Karpas-422 (cell line): ENCODE measurements at regions not wholly inside any gene's neighbourhood (a gene's known extent, or its start where the extent isn't known, plus 50 kb on each side); places are given as distances from the start of the nearest gene placed in this dataset.
A peak's percentile ranks its signal among the peaks of the same experiment; 100 is the strongest.

Experiments used
- DNase-seq: peaks from one replicate; pipeline ENCODE4 v3.0.0-alpha.2; 2015
- H2AFZ ChIP-seq: fragments of 200-600 bp; sonication (generic); 2 replicates; pipeline ENCODE4 v1.6.1; 2014; ENCODE audit warnings: antibody characterized with exemption, low read length, mixed read lengths
- H3K27ac ChIP-seq: fragments of 200-600 bp; sonication (generic); 2 replicates; pipeline ENCODE4 v1.5.1; 2014; ENCODE audit warnings: mild to moderate bottlenecking, low read length, moderate library complexity
- H3K27me3 ChIP-seq: fragments of 200-600 bp; sonication (generic); 2 replicates; pipeline ENCODE4 v1.6.1; 2014; ENCODE audit warnings: low read length, mixed read lengths
- H3K36me3 ChIP-seq: fragments of 200-600 bp; sonication (generic); 2 replicates; pipeline ENCODE4 v1.6.1; 2014; ENCODE audit warnings: low read length, mixed read lengths; ENCODE audit not compliant: insufficient read depth
- H3K4me1 ChIP-seq: fragments of 200-600 bp; sonication (generic); 2 replicates; pipeline ENCODE4 v1.6.1; 2014; ENCODE audit warnings: mild to moderate bottlenecking, low read length, mixed read lengths
- H3K4me2 ChIP-seq: fragments of 200-600 bp; sonication (generic); 2 replicates; pipeline ENCODE4 v1.6.1; 2014; ENCODE audit warnings: low read length, low read depth, mild to moderate bottlenecking; ENCODE audit not compliant: poor library complexity, severe bottlenecking
- H3K4me3 ChIP-seq: fragments of 200-600 bp; sonication (generic); 2 replicates; pipeline ENCODE4 v1.5.1; 2014; ENCODE audit warnings: mild to moderate bottlenecking, antibody characterized with exemption, low read length, mixed read lengths
- H3K79me2 ChIP-seq: fragments of 200-600 bp; sonication (generic); 2 replicates; pipeline ENCODE4 v1.6.1; 2014; ENCODE audit warnings: mild to moderate bottlenecking, low read length, mixed read lengths
- H3K9ac ChIP-seq: fragments of 200-600 bp; sonication (generic); 2 replicates; pipeline ENCODE4 v1.6.0; 2014; ENCODE audit warnings: low read length
- H3K9me2 ChIP-seq: fragments of 200-600 bp; sonication (generic), shearing (Covaris generic); replicated peaks from 2 replicates; pipeline ENCODE4 v1.6.0; 2014; ENCODE audit warnings: mild to moderate bottlenecking, low read length, moderate library complexity; ENCODE audit not compliant: insufficient read depth
- H3K9me3 ChIP-seq: fragments of 300-700, 200-600 bp; sonication (generic); 2 replicates; pipeline ENCODE4 v1.6.1; 2014; ENCODE audit warnings: low read length, mixed read lengths
- H4K20me1 ChIP-seq: fragments of 200-600 bp; sonication (generic); 2 replicates; pipeline ENCODE4 v1.6.1; 2014; ENCODE audit warnings: mild to moderate bottlenecking, antibody characterized with exemption, low read length, low read depth; ENCODE audit not compliant: insufficient read depth

DNA sequence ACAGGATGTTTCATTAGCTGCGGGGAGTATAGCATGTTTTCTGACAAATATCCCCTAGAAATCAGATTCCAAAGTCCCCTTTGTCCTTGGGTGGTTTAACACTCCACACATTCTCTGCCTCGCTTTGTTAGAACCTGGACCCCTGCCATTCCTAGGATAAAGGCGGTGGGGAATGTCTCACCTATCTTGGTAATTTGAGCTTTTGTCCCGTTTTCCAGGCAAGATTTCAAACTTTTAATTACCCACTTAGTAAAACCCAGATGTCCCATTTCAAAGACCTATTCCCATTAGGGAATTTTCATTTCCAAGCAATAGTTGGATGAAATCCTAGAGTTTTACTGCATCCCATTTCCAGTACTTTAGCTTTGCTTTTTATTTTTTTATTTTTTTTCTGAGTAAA, 501.0 kb upstream of the MAP3K7 start:
- H2AFZ ChIP-seq = no peak overlapping the region
- H3K79me2 ChIP-seq = no peaks in the 10 kb centered on the region
- no peaks in the 10 kb centered on the region for H3K27me3 ChIP-seq
- no peak overlapping the region for H3K27ac ChIP-seq
- H4K20me1 ChIP-seq = no peaks in the 10 kb centered on the region
- no peak overlapping the region for H3K4me2 ChIP-seq
- H3K9me2 ChIP-seq = no peaks in the 10 kb centered on the region
- H3K9me3 ChIP-seq = no peaks in the 10 kb centered on the region
- H3K36me3 ChIP-seq = no peaks in the 10 kb centered on the region
- no peak overlapping the region for H3K9ac ChIP-seq
- H3K4me3 ChIP-seq = no peak overlapping the region
- DNase-seq = no peak
- H3K4me1 ChIP-seq = no peaks in the 10 kb centered on the region

DNA sequence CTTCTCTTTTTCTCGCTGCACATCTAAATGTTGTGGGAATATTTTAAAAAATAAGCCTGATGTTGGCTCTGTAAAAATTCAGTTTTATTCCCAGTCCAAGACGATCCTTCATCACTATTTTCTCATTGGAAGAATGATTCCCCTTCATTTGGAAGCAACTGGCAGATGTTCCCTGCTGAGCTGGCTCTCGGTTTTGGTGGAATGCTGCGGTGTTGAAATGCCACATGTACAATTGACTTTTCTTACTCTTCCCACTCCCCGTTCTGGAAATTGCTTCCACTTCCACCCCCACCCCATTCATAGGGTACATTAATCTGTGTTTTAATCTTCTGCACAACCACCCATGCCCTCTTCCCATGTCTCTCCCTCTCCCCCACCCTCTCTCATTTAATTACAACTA, 496.3 kb upstream of the MAP3K7 start:
- DNase-seq = no peak
- Histone ChIP-seq H3K79me2 (no peaks in the 10 kb centered on the region), H3K4me1 (no peaks in the 10 kb centered on the region), H3K4me3 (no peak overlapping the region), H3K27me3 (no peaks in the 10 kb centered on the region), H3K9ac (no peak overlapping the region), H3K36me3 (no peaks in the 10 kb centered on the region), H4K20me1 (no peaks in the 10 kb centered on the region), H3K4me2 (no peak overlapping the region), H2AFZ (no peak overlapping the region), H3K9me3 (no peaks in the 10 kb centered on the region), H3K9me2 (no peaks in the 10 kb centered on the region), H3K27ac (no peak overlapping the region)

DNA sequence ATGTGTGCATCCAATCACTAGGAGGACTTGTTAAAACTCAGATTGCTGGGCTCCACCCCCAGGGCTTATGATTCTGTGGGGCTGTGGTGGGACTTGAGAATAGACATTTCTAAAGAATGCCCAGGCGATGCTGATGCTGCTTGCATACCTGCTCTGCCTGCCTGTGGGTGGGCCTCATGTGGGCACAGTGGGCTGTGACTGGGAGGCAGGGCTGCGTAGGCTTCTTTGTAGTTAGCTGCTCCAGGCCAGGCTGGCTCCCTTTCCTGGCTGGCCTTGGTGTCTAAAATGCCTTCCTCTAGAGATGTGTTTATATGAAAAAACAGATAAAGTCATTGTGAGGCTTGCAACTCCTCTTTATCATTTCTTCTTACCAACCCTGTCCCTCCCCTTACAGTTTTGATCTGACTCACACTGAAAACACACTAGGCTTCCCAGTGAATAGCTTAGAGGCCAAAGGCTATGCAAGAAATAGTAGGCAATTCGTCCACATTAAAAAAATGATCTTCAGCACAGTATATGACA, 495.5 kb upstream of the MAP3K7 start:
- Histone ChIP-seq H3K9ac (no peak overlapping the region), H2AFZ (no peak overlapping the region), H3K27ac (no peak overlapping the region), H4K20me1 (no peaks in the 10 kb centered on the region), H3K4me1 (no peaks in the 10 kb centered on the region), H3K27me3 (no peaks in the 10 kb centered on the region), H3K4me3 (no peak overlapping the region), H3K9me2 (no peaks in the 10 kb centered on the region), H3K36me3 (no peaks in the 10 kb centered on the region), H3K4me2 (no peak overlapping the region), H3K9me3 (no peaks in the 10 kb centered on the region), H3K79me2 (no peaks in the 10 kb centered on the region)
- DNase-seq = no peak

DNA sequence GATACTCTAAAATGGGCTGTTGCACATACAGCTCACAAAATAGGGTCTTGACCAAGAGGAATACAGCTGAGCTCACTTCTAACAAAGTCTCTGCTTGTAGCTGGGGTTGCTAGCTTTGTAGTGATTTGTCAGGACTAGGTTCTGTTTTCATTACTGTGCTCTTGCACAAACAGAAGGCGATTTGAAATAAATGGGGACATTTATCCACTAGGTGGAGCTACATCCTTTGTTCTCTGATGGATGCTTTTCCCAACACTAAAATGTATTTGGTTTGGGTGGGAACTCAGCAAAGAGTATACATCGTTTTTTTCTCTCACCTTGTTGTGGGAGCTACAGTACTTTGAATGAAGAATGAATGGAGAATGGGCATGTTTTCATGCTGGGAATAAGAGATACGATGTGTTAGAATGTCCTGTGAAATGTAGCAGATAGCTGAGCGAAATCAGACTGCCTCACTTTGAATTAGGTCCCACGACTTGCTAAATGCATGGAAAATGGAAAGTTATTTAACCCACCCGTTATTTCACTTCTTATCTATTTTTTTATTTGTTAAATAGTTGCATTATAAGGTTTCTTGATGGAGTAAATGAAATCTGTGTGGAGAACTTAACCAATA, 494.7 kb upstream of the MAP3K7 start:
- Histone ChIP-seq H2AFZ (no peak overlapping the region), H3K27ac (no peak overlapping the region), H3K4me2 (no peak overlapping the region), H3K9me2 (no peaks in the 10 kb centered on the region), H3K9me3 (no peaks in the 10 kb centered on the region), H3K9ac (no peak overlapping the region), H3K36me3 (no peaks in the 10 kb centered on the region), H3K27me3 (no peaks in the 10 kb centered on the region), H4K20me1 (no peaks in the 10 kb centered on the region), H3K79me2 (no peaks in the 10 kb centered on the region), H3K4me1 (no peaks in the 10 kb centered on the region), H3K4me3 (no peak overlapping the region)
- DNase-seq = peak; percentile 73

DNA sequence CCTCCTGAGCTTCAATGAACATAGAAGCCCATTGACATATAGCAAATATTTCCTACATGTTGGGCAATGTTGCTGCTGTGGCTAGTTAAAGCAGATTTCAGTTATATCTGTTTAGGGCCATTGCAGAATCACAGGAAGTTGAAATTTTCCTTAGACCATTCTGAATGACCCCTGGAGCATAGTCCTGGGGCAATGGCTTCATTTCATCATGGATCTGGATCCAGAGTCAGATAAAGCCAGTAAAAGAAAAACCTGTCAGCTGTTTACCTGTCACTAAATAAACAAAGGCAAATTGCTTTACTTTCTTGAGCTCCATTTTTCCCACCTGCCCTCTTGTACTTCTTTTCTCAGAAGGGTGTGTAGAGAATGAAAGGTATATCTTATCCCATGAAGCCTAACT, 494.0 kb upstream of the MAP3K7 start:
- Histone ChIP-seq H2AFZ (no peak overlapping the region), H3K27ac (no peak overlapping the region), H3K79me2 (no peaks in the 10 kb centered on the region), H3K9me3 (no peaks in the 10 kb centered on the region), H3K4me1 (no peaks in the 10 kb centered on the region), H3K4me2 (no peak overlapping the region), H3K9ac (no peak overlapping the region), H3K36me3 (no peaks in the 10 kb centered on the region), H3K27me3 (no peaks in the 10 kb centered on the region), H3K9me2 (no peaks in the 10 kb centered on the region), H3K4me3 (no peak overlapping the region), H4K20me1 (no peaks in the 10 kb centered on the region)
- no peak for DNase-seq

DNA sequence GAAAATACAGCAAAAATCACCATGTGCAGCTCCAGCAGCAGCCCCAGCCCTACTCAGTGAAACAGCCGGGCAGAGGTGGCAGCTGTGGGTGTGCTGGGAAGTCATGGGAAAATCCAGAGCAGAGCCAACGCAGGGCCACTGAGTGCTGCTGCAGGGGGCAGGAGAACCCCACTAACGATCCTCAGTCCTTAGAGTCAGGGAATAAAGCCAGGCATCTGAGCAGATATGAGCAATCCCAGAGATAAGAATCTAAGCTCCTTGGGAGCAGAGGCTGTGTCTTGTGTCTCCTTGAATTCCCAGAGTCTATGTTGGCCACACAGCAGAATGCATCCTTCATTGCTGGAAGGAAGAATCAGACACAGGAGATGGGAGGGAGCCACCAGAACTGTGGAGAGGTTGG, 493.1 kb upstream of the MAP3K7 start:
- H3K9me3 ChIP-seq = no peaks in the 10 kb centered on the region
- no peak for DNase-seq
- no peaks in the 10 kb centered on the region for H4K20me1 ChIP-seq
- H3K27ac ChIP-seq = no peak overlapping the region
- no peaks in the 10 kb centered on the region for H3K36me3 ChIP-seq
- H3K27me3 ChIP-seq = no peaks in the 10 kb centered on the region
- no peak overlapping the region for H3K4me3 ChIP-seq
- no peak overlapping the region for H2AFZ ChIP-seq
- H3K9ac ChIP-seq = no peak overlapping the region
- no peaks in the 10 kb centered on the region for H3K79me2 ChIP-seq
- no peak overlapping the region for H3K4me2 ChIP-seq
- H3K9me2 ChIP-seq = no peaks in the 10 kb centered on the region
- H3K4me1 ChIP-seq = no peaks in the 10 kb centered on the region

DNA sequence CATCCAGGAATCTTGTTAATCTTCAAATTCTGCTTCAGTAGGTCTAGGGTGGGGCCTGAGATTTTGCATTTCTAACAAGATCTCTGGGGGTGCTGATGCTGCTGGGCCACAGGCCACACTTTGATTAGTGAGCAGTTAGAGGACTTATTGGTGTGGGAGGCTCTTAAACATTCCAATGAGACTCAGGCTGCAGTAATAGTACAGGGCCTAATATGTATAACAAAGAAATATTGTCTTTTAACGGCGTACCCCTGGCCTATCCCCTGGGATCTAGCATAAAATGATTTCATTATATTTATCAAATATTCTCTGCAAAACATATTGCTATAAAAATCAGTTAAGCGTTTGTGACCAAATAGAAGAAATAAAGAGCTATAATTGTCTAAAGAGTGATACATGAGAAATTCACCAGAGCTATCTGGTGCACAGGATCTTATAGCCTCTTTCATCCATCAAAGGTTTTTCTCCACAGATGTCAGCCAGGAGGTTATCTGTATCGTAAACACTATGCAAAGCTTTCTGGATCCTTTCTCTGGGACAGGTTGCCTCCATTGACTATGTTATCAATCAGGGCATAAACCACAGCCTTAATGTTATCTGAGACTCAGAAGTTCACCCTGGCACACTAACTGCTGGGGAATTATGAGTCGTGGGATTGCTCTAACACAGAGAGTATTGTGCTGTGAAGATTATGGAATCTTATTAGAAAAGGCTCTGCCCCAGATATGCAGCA, 488.5 kb upstream of the MAP3K7 start:
- H3K9me2 ChIP-seq = no peaks in the 10 kb centered on the region
- no peak overlapping the region for H3K27ac ChIP-seq
- H3K4me1 ChIP-seq = no peaks in the 10 kb centered on the region
- no peak overlapping the region for H3K4me2 ChIP-seq
- no peaks in the 10 kb centered on the region for H4K20me1 ChIP-seq
- no peak overlapping the region for H3K9ac ChIP-seq
- no peak overlapping the region for H2AFZ ChIP-seq
- no peaks in the 10 kb centered on the region for H3K79me2 ChIP-seq
- DNase-seq = no peak
- no peaks in the 10 kb centered on the region for H3K36me3 ChIP-seq
- no peaks in the 10 kb centered on the region for H3K9me3 ChIP-seq
- H3K4me3 ChIP-seq = no peak overlapping the region
- no peaks in the 10 kb centered on the region for H3K27me3 ChIP-seq

DNA sequence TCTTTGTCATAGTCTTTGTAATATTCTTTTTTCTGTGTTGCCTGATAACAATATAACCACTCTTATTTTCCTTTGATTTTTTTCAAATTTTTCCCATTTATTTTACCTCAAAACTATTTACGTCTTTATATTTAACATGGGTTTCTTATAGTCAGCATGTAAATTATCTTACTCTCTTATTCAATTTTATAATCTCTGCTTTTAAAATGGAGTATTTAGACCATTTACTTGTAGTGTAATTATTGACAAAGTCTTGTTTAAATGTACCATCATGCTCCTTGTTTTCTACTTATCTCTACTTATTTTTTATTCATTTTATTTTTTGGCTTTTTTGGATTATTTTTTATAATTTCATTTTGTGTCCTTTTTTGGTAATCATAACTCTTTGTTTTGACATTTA, 476.5 kb upstream of the MAP3K7 start:
- no peak overlapping the region for H3K4me2 ChIP-seq
- no peaks in the 10 kb centered on the region for H3K4me1 ChIP-seq
- no peaks in the 10 kb centered on the region for H3K36me3 ChIP-seq
- no peak overlapping the region for H2AFZ ChIP-seq
- no peaks in the 10 kb centered on the region for H3K27me3 ChIP-seq
- no peaks in the 10 kb centered on the region for H4K20me1 ChIP-seq
- no peak overlapping the region for H3K9ac ChIP-seq
- H3K4me3 ChIP-seq = no peak overlapping the region
- peaks cover 3% of the 10 kb centered on the region; the same call in 1 of the 2 replicates for H3K9me2 ChIP-seq
- no peak overlapping the region for H3K27ac ChIP-seq
- DNase-seq = no peak
- no peaks in the 10 kb centered on the region; the same call in 1 of the 2 replicates for H3K9me3 ChIP-seq
- no peaks in the 10 kb centered on the region for H3K79me2 ChIP-seq
